GM21423 (cell line): ENCODE measurements at regions not wholly inside any gene's neighbourhood (a gene's known extent, or its start where the extent isn't known, plus 50 kb on each side); places are given as distances from the start of the nearest gene placed in this dataset.
"Not testable (repeated sequence)": the region's sequence is repeated elsewhere in the genome, so short reads cannot be mapped to it uniquely, and the experiment has no call there.

Experiments used
- ATAC-seq: cut with Tn5 transposase; IDR thresholded peaks from one replicate; pipeline ENCODE4 v1.9.1; 2021; ENCODE audit warnings: mild to moderate bottlenecking, moderate library complexity; ENCODE audit not compliant: unreplicated experiment

DNA sequence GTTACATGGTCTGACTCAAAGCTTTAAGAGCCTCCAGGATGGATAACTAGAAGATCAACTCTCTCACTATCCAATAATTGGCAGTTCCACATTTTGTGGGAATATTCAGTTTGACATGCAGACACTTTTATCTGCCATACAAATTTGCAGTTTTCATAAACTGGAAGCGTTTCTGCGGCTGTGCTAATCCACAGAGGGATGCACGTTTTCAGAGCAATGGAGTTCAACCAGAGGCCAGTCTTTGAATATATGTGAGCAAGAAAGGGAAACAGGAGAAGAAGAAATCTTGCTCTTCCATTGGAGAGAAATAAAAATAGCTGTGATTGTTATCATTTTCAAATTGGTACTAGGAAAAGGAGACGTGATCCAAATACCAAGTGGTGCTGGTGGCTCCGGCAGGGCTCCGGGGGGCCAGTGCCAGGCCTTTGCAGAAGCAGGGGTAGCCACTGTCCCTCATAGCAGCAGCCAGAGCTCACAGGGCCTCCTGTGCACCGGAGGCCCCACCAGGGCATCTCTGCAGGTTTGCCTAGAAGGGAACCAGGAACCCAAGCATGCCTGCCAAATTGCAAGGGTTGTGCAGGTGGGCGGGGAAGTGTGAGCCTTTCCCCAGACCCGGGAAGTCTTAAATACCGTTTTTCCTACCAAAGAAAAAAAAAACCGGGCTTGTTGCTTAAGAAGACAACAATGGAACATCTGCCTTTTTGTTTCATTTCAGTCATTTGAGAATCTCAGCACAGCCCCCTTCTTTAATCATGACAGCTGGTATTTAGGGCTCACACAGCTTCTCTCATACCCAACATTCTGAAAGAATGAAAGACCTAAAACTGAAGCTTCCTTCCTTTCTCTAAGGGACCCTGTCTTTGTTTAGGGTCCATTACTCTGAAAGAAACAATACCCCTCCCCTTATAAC lies 791.1 kb upstream of the SOX11 start:
- no peak for ATAC-seq

DNA sequence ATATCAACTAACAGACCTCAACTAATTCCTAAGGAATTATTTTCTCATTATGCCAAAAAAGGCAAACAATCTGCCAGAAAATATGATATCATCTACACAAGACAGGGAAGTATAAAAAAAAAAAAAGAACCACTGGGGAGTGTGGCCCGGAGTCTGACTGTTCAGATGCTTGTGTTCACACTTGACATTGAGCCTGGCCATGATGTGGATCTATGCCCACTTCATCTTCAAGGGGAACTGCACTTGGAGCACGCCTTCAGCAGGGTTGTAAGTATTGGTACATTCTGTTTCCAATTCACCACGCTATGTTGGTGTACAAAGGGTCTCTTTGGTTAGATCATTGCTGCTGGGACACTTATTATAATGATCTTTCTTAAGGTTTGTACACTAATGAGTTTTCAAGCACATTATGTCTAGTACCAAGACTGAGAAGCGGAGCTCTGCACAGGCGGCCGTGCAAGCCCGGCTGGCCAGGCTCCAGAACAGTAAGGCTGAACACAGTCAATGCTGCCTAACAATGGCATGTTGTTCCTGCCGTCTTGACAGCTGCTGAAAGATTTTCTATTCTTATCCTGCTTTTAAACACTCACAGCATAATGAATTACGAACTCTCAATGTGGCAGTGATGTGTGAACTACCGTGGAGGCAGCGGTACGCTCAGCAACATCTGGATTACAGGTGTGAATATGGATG lies 788.4 kb upstream of the SOX11 start:
- ATAC-seq: no peak

- ATAC-seq: no peak
These were observed 783.7 kb upstream of the SOX11 start for GRCh38 chr2:4908461-4908860.

- ATAC-seq: no peak
These were observed 782.7 kb upstream of the SOX11 start for GRCh38 chr2:4909346-4910009.

- ATAC-seq: no peak
These were observed 778.1 kb upstream of the SOX11 start for GRCh38 chr2:4914036-4914435.

- no peak for ATAC-seq
These were observed 777.6 kb upstream of the SOX11 start for GRCh38 chr2:4914551-4914950.

DNA sequence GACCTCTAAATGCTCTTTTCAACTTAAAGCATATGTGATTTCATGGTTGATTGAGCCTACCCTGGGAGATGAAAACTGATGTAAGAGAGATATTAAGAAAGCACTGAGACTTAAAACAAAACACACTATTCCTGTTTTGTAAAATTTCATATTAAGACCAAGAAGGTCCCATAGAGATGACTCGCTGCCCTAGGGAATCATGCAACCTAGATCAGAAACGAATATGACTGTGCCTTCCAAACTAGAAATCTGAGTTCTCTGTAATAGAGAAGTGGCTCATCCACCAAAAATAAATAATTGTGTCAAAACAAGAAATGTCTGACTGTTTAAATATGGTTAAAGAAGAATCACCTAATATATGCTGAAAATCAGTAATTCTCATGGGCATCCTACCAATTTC lies 776.8 kb upstream of the SOX11 start:
- no peak for ATAC-seq

DNA sequence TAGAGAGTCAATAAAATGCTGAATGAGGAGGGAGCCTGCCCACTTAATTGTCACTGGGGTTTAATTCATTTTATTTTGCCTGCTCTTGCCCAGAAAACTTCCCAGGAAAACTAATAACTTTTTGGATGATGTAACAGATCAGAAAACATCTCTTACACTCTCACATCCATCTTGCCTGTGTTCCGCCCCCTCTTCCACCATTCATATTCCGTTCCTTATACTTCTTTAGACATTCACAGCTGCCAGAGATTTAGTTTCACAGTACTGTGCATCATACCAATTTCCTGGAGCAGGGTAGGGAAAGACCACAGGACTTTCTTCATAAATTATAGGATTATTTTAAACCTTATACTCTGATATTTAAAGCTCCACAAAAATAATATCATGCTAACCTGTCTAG lies 776.1 kb upstream of the SOX11 start:
- ATAC-seq: no peak

- no peak for ATAC-seq
These were observed 761.5 kb upstream of the SOX11 start for GRCh38 chr2:4930704-4931103.

DNA sequence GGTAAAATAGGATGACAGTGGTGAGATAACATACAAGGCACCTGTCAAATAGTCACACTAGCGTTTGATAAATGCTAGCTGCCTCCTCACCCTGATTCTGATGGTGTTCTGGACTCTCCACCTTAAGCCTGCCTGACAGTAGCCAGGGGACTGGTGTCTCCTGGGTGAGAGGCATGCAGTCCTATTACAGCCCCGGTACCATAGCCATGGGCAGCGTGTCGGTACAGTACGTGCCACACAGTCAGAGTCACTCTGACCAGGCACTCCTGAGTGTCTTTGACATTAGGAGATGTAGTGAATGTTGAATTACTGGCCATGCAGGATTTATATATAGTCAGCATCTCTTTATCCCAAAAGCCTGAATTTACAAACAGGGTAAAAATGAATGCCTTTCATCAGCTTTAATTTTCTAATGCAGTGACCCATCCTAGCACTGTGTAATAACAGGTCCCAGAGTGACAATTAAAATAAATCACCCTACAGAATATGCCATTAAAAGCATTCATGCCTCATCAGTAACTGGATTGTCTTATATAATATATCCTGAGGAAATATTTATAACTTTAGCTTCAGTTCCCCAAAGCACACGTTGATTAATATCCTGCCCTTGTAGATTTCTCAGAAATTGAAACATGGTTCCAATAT lies 760.3 kb upstream of the SOX11 start:
- no peak for ATAC-seq

DNA sequence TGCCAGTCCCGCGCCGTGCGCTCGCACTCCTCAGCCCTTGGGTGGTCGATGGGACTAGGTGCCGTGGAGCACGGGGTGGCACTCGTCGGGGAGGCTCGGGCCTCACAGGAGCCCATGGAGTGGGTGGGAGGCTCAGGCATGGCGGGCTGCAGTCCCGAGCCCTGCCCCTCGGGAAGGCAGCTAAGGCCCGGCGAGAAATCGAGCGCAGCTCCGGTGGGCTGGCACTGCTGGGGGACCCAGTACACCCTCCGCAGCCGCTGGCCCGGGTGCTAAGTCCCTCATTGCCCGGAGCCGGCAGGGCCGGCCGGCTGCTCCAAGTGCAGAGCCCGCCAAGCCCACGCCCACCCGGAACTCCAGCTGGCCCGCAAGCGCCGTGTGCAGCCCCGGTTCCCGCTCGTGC lies 756.9 kb upstream of the SOX11 start:
- ATAC-seq: not testable (repeated sequence)

DNA sequence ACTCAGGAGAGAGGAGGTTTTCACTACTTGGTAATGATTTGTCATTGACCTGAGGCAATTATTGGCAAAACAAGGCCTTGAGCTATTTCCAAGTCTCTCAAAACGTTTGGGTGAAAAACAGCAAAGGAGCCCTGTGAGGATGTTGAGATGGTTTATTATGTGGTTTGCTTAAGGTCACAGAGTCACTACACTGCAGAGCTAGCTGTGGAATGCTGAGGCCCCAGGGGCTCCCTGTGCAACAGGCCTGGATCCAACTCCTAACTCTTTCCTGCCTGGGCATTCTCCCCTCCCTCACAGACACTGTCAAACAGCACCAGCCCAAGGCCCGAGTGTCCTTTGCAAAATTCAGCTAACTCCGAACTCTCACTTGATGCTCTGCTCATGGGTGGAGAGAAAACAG lies 754.6 kb upstream of the SOX11 start:
- ATAC-seq: no peak

- no peak for ATAC-seq
These were observed 754.0 kb upstream of the SOX11 start for GRCh38 chr2:4938206-4938605.

DNA sequence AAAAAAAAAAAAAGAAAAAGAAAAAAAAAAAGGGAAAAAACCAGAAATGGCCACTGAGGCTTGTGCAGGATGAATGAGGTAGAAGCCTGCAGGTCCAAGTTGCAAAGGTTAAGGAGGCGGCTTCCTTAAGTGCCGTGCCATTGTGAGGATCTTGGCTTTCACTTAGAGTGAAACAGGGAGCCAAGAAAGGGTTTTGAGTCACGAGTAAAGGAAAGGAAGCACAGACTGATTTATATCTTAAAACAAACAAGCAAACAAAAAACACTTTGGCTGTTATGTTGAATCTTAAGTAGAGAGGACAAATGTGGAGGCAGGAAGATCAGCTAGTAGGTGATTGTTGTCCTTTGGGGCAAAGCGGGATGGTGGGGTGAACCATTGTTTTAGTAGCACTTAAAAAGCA lies 749.7 kb upstream of the SOX11 start:
- ATAC-seq: no peak

DNA sequence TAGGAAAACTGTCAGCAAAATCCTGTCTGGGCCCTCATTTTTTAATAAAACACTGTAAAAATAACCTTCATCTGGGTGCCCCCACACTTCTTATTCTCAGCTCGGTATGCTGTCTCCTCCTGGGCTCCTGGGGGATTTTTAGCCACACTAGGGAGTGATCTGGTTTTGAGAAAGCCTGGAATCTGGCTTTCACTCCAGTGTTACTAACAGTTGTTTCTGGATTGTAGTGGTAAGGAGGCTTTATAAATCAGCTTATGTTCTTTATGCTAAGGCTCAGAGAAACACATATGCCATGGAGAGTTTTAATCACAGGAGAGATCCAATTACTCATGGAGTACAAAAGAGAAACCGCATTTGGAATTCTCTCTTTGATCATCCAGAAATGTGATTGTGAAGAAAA lies 744.3 kb upstream of the SOX11 start:
- ATAC-seq: no peak

DNA sequence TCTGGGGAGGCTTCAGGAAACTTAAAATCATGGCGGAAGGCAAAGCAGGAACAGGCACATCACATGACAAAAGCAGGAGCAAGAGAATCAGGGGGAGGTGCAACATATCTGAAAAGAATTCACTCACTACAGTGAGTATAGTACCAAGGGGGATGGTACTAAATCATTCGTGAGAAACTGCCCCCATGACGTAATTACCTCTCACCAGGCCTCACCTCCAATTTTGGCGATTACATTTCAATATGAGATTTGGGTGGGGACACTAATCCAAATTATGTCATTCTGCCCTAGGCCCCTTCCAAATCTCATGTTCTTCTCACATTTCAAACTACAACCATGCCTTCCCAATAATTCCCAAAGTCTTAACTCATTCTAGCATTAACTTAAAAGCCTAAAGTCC lies 740.8 kb upstream of the SOX11 start:
- no peak for ATAC-seq

- no peak for ATAC-seq
These were observed 733.0 kb upstream of the SOX11 start for GRCh38 chr2:4959219-4959618.

DNA sequence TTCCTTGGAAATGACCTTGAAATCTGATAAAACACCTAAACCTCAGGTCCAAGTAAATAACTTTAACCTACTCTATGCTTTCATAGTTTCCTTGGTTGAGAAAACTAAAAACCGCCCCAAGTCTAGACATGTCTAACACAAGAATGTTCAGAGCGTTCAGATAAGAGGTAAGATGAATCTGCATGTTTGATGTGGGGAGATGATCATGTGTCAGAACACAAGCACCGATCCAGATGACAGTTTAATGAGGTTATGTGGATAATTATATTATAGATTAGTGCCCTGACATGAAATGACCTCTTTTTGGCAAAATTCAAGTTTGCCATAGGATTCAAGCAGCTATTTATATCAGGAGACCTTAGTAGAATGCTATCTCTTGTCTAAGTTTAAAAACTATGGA lies 729.8 kb upstream of the SOX11 start:
- no peak for ATAC-seq

DNA sequence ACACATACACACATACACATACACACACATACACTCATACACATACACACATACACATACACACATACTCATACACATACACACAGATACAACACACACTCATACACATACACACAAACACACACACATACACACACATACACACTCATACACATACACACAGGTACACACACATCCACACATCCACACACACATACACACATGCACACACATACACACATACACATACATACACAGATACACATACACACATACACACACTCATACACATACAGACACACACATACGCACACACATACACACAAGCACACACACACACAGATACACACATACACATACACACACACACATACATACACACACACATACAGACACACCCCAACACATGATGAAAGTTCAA lies 729.1 kb upstream of the SOX11 start:
- ATAC-seq: no peak

GRCh38 chr2:4964001-4964540 lies 728.1 kb upstream of the SOX11 start:
- ATAC-seq: no peak

DNA sequence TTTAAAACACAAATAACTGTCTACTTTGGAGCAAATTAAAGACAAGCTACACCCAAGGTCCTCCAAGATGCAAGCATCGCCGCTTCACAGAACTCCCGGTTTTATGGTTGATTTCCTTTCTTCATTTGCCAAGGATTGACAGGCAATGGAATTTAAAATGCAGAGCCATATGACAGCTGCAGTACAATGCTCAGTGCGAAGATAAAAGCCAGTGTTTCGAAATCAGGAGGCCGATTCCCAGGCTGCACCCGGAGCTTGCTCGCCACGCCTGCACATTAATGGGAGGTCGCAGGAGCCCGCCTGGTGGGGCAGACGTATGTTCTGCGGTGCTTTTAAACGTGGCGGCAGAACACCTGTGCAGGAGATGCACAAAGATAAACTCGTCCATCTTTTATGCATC lies 727.6 kb upstream of the SOX11 start:
- no peak for ATAC-seq
